Spleen (tissue), 7 donors: ENCODE measurements at regions not wholly inside any gene's neighbourhood (a gene's known extent, or its start where the extent isn't known, plus 50 kb on each side); places are given as distances from the start of the nearest gene placed in this dataset.

Experiments used
- CTCF ChIP-seq, 11 experiments: fragments of 200-600 bp in 7 of 11; fragments of 450-650 bp in 4 of 11; sonication (generic) in 4 of 11; IDR thresholded peaks in 8 of 11; conservative IDR thresholded peaks in 3 of 11; 1 replicate in 7 of 11; 2 replicates in 4 of 11; pipeline versions ENCODE4 v1.4.0 to v1.8.0; 2016 to 2021; ENCODE audit warnings: antibody characterized with exemption in 11 of 11, inconsistent platforms in 4 of 11, mild to moderate bottlenecking in 1 of 11
- POLR2A ChIP-seq, 3 donors: fragments of 450-650 bp; IDR thresholded peaks; one replicate each; pipeline ENCODE4 v1.5.1; 2017; ENCODE audit warnings: antibody characterized with exemption in 3 of 3, mild to moderate bottlenecking in 1 of 3
- donor health status: DM: no; HTN: no; CAD: no; lungs with moderate emphysema.
- donor health status: DM: no; HTN: no; CAD: no.
- donor health status: DM: no; HTN: no; CAD: no.

GRCh38 chr11:13064593-13064992 is 55.5 kb downstream of the RASSF10 start:
- TF ChIP-seq POLR2A (IDR thresholded peaks at IDR 0.05) = no peak
- TF ChIP-seq CTCF (IDR thresholded peaks at IDR 0.05 in 8 of 11, conservative IDR thresholded peaks at IDR 0.05 in 3 of 11) = no peak
